Colonic mucosa (tissue), 4 donors: ENCODE measurements at regions not wholly inside any gene's neighbourhood (a gene's known extent, or its start where the extent isn't known, plus 50 kb on each side); places are given as distances from the start of the nearest gene placed in this dataset.
A peak's percentile ranks its signal among the peaks of the same experiment; 100 is the strongest.

Experiments used
- DNase-seq: peaks from one replicate; pipeline ENCODE4 v3.0.0-alpha.2; 2020
- H3K27ac ChIP-seq: fragments of 200-600 bp; one replicate; pipeline ENCODE4 v1.8.0; 2021
- H3K27me3 ChIP-seq: fragments of 200-600 bp; one replicate; pipeline ENCODE4 v1.8.0; 2021
- H3K36me3 ChIP-seq: fragments of 200-600 bp; one replicate; pipeline ENCODE4 v1.8.0; 2021
- H3K4me1 ChIP-seq: fragments of 200-600 bp; one replicate; pipeline ENCODE4 v1.8.0; 2021; ENCODE audit warnings: mild to moderate bottlenecking
- H3K4me3 ChIP-seq: fragments of 200-600 bp; one replicate; pipeline ENCODE4 v1.8.0; 2021
- H3K9ac ChIP-seq, 2 donors: one replicate each; pipeline ENCODE4 v1.7.0; 2013; ENCODE audit warnings: control low read depth in 2 of 2, low read depth in 2 of 2, low read length in 2 of 2
- H3K9me3 ChIP-seq: fragments of 200-600 bp; one replicate; pipeline ENCODE4 v1.8.0; 2021
- intact Hi-C: fragments of 100-400 bp; cut with DNase I; formaldehyde crosslinking; loops from one replicate; pipeline ENCODE4 v1.14.1; 2022
- TF ChIP-seq, protein P1 (sequence below): fragments of 200-600 bp; IDR thresholded peaks from one replicate; pipeline ENCODE4 v1.8.0; 2022; ENCODE audit warnings: antibody characterized with exemption, mild to moderate bottlenecking
- donor health status: healthy.
- donor health status: DM: no; HTN: no; CAD: no.
- donor health status: DM: no; HTN: no; CAD: no.

DNA sequence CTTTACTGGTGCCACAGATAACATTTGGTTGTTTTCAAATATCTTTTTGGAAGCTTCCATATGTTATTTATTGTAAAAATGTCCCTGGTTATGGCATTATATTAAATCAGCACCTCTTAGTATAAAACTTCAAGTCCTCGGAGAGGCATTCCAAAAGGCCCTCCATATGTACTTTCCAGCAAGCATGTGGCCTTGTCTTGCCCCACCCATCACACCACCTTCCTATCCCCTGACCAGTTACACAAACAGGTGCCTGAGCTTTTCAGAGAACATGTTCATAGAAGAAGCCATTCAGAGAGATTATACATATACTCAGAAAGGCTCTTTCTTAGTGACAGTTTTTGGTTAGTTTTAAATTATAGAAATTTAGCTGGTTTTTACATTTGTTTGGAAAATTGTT lies 92.4 kb upstream of the PRKG1 start:
- H3K4me3 ChIP-seq = no peak overlapping the region
- H3K9me3 ChIP-seq = no peaks in the 10 kb centered on the region
- H3K9ac ChIP-seq = no peak overlapping the region
- H3K4me1 ChIP-seq = no peaks in the 10 kb centered on the region
- intact Hi-C loops = no loop called here
- DNase-seq = no peak
- H3K36me3 ChIP-seq = no peaks in the 10 kb centered on the region
- no peaks in the 10 kb centered on the region for H3K27me3 ChIP-seq
- no peak overlapping the region for H3K27ac ChIP-seq
- TF ChIP-seq, protein P1, sequence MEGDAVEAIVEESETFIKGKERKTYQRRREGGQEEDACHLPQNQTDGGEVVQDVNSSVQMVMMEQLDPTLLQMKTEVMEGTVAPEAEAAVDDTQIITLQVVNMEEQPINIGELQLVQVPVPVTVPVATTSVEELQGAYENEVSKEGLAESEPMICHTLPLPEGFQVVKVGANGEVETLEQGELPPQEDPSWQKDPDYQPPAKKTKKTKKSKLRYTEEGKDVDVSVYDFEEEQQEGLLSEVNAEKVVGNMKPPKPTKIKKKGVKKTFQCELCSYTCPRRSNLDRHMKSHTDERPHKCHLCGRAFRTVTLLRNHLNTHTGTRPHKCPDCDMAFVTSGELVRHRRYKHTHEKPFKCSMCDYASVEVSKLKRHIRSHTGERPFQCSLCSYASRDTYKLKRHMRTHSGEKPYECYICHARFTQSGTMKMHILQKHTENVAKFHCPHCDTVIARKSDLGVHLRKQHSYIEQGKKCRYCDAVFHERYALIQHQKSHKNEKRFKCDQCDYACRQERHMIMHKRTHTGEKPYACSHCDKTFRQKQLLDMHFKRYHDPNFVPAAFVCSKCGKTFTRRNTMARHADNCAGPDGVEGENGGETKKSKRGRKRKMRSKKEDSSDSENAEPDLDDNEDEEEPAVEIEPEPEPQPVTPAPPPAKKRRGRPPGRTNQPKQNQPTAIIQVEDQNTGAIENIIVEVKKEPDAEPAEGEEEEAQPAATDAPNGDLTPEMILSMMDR = no peak

DNA sequence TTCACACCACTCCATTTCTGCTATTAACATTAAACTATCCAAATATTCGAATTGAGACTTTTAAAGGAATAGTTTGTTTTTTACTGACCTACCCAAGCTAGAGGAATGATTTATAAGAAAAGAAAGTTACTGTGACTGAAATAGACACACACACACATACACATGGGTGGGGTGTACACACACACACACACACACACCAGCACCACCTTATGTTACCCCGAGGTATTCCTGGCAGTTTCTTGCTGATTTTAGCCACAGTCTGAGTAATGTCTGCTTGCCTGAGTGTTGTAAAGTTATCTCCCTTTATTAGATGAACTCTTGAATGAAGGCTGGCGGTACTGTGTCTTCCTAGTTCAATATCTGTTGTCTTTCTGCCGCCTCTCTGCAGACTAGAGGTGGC lies 91.3 kb upstream of the PRKG1 start:
- Histone ChIP-seq H3K4me3 (no peak overlapping the region), H3K27me3 (no peaks in the 10 kb centered on the region), H3K9ac (no peak overlapping the region), H3K36me3 (no peaks in the 10 kb centered on the region), H3K27ac (no peak overlapping the region), H3K4me1 (no peaks in the 10 kb centered on the region), H3K9me3 (no peaks in the 10 kb centered on the region)
- no peak for DNase-seq
- intact Hi-C loops = no loop called here
- TF ChIP-seq, protein P1 = no peak

DNA sequence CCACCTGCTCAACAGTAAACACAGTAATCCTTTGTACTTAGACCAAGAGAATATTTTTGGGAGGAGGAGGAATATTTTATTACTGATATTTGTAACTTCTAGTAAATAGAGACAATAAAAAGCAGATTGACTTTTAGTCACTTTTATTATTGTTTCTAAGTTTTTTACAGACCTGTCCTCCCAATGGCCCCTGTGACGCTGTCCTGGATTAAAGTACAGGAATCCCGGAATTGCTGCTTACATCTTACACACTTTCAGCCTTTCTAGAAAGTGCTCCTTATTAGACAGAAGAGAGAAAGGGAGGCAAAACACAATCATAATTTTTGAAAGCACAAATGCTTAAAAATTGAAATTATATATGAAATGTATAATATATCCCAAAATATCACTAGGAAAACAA lies 86.4 kb upstream of the PRKG1 start:
- Histone ChIP-seq H3K27ac (peak overlapping the region; percentile 41), H3K27me3 (no peaks in the 10 kb centered on the region), H3K4me3 (no peak overlapping the region), H3K4me1 (no peaks in the 10 kb centered on the region), H3K36me3 (no peaks in the 10 kb centered on the region), H3K9ac (no peak overlapping the region), H3K9me3 (no peaks in the 10 kb centered on the region)
- peak; percentile 52 for DNase-seq
- intact Hi-C loops = no loop called here
- TF ChIP-seq, protein P1 = no peak

DNA sequence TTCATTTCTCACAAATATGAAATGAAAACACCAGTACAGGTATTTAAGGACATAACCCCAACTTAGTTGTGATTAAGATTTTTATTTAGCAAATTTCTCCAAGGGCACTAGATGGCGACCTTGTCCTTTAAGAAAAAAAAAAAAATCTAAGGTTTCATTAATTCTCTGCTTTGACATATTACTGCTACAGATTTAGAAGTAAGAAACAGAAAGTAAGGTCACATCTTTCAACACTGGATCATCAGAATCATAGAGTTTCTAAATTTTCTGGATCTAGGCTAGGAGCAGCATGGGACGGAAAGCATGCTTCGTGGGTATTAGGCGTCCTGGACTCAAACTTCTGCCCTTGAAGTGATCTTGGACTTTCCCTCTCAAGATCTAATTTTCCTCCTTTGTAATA lies 85.5 kb upstream of the PRKG1 start:
- Histone ChIP-seq H3K9ac (no peak overlapping the region), H3K9me3 (no peaks in the 10 kb centered on the region), H3K4me3 (no peak overlapping the region), H3K36me3 (no peaks in the 10 kb centered on the region), H3K27me3 (no peaks in the 10 kb centered on the region), H3K27ac (peak overlapping the region; percentile 41), H3K4me1 (no peaks in the 10 kb centered on the region)
- TF ChIP-seq, protein P1 = peak; percentile 56
- intact Hi-C loops = no loop called here
- DNase-seq = no peak

DNA sequence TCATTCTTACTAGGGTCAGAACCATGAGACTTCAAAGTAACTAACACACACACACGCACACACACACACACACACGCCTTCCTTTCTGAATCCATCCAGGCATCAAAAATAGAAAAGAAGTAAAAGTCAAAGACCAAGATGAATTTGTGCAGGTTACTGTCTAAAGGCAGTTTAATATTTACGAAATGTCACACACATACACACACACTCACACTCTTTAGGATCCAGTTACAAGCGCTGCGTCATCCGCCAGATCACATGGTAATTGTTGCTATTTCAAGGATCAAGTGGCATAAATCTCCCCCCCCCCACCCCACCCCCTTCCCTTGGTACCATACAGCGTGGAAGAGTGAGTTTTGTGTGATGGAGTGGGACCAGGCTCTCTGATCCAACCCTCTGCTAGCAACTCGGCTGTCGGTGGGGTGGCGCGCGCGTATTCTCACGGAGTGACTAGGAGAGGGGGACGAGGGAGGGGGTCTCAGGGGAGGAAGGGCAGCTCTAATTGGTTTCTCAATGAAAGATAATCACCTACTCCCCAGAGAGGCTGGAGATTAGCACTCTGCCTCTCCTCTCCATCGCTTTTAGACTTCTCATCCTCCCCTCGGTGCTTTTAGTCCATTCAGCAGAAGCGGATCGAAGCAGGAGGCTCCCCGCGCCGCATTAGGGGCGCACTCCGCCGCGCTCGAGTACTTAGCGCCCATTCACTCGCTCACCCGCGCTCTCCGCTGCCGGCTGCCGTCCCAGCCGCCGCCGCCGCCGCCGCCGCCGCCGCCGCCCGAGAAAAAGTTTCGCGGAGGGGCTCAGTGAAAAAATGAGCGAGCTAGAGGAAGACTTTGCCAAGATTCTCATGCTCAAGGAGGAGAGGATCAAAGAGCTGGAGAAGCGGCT lies 83.5 kb upstream of the PRKG1 start:
- TF ChIP-seq, protein P1 = no peak
- Histone ChIP-seq H3K27me3 (no peaks in the 10 kb centered on the region), H3K4me3 (peak overlapping the region; percentile 64), H3K4me1 (no peaks in the 10 kb centered on the region), H3K9ac (peak overlapping the region; percentile 64 to 83), H3K27ac (peak overlapping the region; percentile 85), H3K9me3 (no peaks in the 10 kb centered on the region), H3K36me3 (no peaks in the 10 kb centered on the region)
- intact Hi-C loops = no loop called here
- DNase-seq = peak; percentile 73
